Osteoblast (primary cell): ENCODE measurements at regions not wholly inside any gene's neighbourhood (a gene's known extent, or its start where the extent isn't known, plus 50 kb on each side); places are given as distances from the start of the nearest gene placed in this dataset.
"Not testable (repeated sequence)": the region's sequence is repeated elsewhere in the genome, so short reads cannot be mapped to it uniquely, and the experiment has no call there.

Experiments used
- DNase-seq: peaks from one replicate; pipeline ENCODE4 v3.0.0; 2011; ENCODE audit warnings: low spot score, mixed read lengths; ENCODE audit not compliant: insufficient read length; ENCODE audit errors: missing footprints
- H2AFZ ChIP-seq: 2 replicates; pipeline ENCODE4 v1.6.0; 2011; ENCODE audit warnings: mild to moderate bottlenecking, low read length
- H3K27ac ChIP-seq: 2 replicates; pipeline ENCODE4 v1.5.1; 2011; ENCODE audit warnings: mild to moderate bottlenecking, low read depth, low read length, moderate library complexity
- H3K27me3 ChIP-seq: 2 replicates; pipeline ENCODE4 v1.6.0; 2012; ENCODE audit warnings: mild to moderate bottlenecking, control low read depth, inconsistent platforms, low read length, moderate library complexity; ENCODE audit not compliant: insufficient read depth
- H3K36me3 ChIP-seq: 2 replicates; pipeline ENCODE4 v1.5.1; 2011; ENCODE audit warnings: mild to moderate bottlenecking, low read length, control low read depth, moderate library complexity; ENCODE audit not compliant: insufficient read depth
- H3K4me1 ChIP-seq: 2 replicates; pipeline ENCODE4 v1.5.1; 2011; ENCODE audit warnings: mild to moderate bottlenecking, low read length, control low read depth, moderate library complexity; ENCODE audit not compliant: insufficient read depth
- H3K4me2 ChIP-seq: 2 replicates; pipeline ENCODE4 v1.6.0; 2011; ENCODE audit warnings: mild to moderate bottlenecking, low read length; ENCODE audit not compliant: insufficient read depth
- H3K4me3 ChIP-seq: fragments of 200-600 bp; sonication (generic); 3 replicates; pipeline ENCODE4 v1.5.1; 2012; ENCODE audit warnings: mild to moderate bottlenecking, low read length, inconsistent platforms; ENCODE audit not compliant: insufficient read depth
- H3K79me2 ChIP-seq: 2 replicates; pipeline ENCODE4 v1.6.0; 2012; ENCODE audit warnings: mild to moderate bottlenecking, low read length, control low read depth, inconsistent platforms; ENCODE audit not compliant: insufficient read depth
- H3K9me3 ChIP-seq: 2 replicates; pipeline ENCODE4 v1.5.1; 2011; ENCODE audit warnings: low read depth, low read length, control low read depth
- H4K20me1 ChIP-seq: 2 replicates; pipeline ENCODE4 v1.6.0; 2012; ENCODE audit warnings: mild to moderate bottlenecking, low read length, control low read depth; ENCODE audit not compliant: insufficient read depth
- TF ChIP-seq, protein P1 (sequence below): IDR thresholded peaks from 2 replicates; pipeline ENCODE4 v1.5.1; 2011; ENCODE audit warnings: mild to moderate bottlenecking, low read depth, low read length, moderate library complexity; ENCODE audit errors: extremely low read depth

DNA sequence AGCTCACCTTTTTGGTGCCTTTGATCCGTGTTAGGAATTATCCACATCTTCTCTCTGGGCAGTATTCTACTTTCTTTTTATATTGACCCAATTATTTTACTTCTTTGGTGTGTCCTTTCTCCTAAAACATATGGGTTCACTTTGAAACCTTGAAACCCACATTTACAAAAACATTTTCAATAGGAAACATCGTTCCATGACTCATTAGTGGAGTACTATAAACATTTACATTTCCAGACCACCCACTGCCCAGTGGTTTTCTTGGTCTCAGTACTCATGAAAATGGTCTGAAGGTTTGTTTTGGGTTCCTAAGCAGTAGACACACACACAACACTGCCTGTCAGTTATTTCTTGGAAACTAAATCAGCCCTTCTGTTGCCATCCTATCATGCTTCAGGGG is 111.7 kb upstream of the LPCAT1 start:
- H3K36me3 ChIP-seq, H3K79me2 ChIP-seq, H4K20me1 ChIP-seq, DNase-seq, H3K4me2 ChIP-seq, H3K27ac ChIP-seq, H2AFZ ChIP-seq, H3K4me3 ChIP-seq, H3K9me3 ChIP-seq, H3K27me3 ChIP-seq, H3K4me1 ChIP-seq: not testable (repeated sequence)

DNA sequence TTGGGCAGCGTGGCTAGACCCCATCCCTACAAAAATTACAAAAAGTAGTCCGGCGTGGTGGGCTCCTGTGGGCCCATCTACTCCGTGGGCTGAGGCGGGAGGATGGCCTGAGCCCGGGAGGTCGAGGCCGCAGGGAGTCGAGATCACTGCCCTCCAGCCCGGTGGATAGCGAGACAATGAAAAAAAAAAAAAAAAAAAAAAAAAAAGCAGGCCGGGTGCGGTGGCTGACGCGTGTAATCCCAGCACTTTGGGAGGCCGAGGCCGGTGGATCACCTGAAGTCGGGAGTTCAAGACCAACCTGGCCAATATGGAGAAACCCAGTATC is 110.5 kb upstream of the LPCAT1 start:
- peak overlapping the region; percentile 89 for H2AFZ ChIP-seq
- peak overlapping the region; percentile 77 for H3K4me3 ChIP-seq
- no peak overlapping the region for H3K27ac ChIP-seq
- peak overlapping the region; percentile 87 for H3K4me2 ChIP-seq
- TF ChIP-seq, protein P1, sequence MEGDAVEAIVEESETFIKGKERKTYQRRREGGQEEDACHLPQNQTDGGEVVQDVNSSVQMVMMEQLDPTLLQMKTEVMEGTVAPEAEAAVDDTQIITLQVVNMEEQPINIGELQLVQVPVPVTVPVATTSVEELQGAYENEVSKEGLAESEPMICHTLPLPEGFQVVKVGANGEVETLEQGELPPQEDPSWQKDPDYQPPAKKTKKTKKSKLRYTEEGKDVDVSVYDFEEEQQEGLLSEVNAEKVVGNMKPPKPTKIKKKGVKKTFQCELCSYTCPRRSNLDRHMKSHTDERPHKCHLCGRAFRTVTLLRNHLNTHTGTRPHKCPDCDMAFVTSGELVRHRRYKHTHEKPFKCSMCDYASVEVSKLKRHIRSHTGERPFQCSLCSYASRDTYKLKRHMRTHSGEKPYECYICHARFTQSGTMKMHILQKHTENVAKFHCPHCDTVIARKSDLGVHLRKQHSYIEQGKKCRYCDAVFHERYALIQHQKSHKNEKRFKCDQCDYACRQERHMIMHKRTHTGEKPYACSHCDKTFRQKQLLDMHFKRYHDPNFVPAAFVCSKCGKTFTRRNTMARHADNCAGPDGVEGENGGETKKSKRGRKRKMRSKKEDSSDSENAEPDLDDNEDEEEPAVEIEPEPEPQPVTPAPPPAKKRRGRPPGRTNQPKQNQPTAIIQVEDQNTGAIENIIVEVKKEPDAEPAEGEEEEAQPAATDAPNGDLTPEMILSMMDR, result no peak
- H3K27me3 ChIP-seq, result peaks cover 3% of the 10 kb centered on the region
- no peaks in the 10 kb centered on the region for H3K36me3 ChIP-seq
- no peaks in the 10 kb centered on the region for H4K20me1 ChIP-seq
- H3K4me1 ChIP-seq, result no peaks in the 10 kb centered on the region
- DNase-seq, result no peak
- H3K79me2 ChIP-seq, result no peaks in the 10 kb centered on the region
- H3K9me3 ChIP-seq, result no peaks in the 10 kb centered on the region

GRCh38 chr5:1633605-1634336 is 110.0 kb upstream of the LPCAT1 start:
- H3K9me3 ChIP-seq, result no peaks in the 10 kb centered on the region
- peak overlapping the region; percentile 89 for H2AFZ ChIP-seq
- no peaks in the 10 kb centered on the region for H3K79me2 ChIP-seq
- H3K36me3 ChIP-seq, result no peaks in the 10 kb centered on the region
- no peaks in the 10 kb centered on the region for H4K20me1 ChIP-seq
- DNase-seq, result peak; percentile 94
- no peaks in the 10 kb centered on the region for H3K4me1 ChIP-seq
- H3K4me2 ChIP-seq, result peak overlapping the region; percentile 87
- H3K27me3 ChIP-seq, result peaks cover 3% of the 10 kb centered on the region
- no peak overlapping the region for H3K27ac ChIP-seq
- H3K4me3 ChIP-seq, result peak overlapping the region; percentile 77
- TF ChIP-seq, protein P1, result no peak

DNA sequence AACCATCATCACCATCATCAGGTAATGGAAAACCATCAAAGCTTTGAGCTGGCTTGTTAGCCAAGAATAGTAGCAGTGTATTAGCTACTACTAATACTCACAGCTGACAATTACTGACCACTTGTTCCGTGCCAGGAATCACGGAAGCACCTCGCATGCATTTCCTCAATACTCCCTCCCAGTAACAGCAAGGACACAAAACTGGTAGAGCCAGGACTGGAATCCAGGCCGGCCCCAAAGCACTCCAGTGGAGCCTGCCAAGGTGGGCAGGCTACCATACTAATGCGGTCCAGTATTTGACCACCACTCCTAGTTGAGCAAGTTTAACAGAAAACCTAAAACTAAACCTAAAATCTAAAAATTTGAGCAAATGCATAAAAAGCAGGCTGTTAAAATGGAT is 107.2 kb upstream of the LPCAT1 start:
- H3K27ac ChIP-seq, H3K4me3 ChIP-seq, H2AFZ ChIP-seq, H3K36me3 ChIP-seq, H4K20me1 ChIP-seq, H3K4me2 ChIP-seq, H3K9me3 ChIP-seq, H3K27me3 ChIP-seq, H3K4me1 ChIP-seq, H3K79me2 ChIP-seq, DNase-seq: not testable (repeated sequence)

- H3K4me1 ChIP-seq, H3K79me2 ChIP-seq, H3K27ac ChIP-seq, H3K27me3 ChIP-seq, H4K20me1 ChIP-seq, H3K36me3 ChIP-seq, H3K9me3 ChIP-seq, DNase-seq, H3K4me3 ChIP-seq, H3K4me2 ChIP-seq, H2AFZ ChIP-seq: not testable (repeated sequence)
These were observed 102.6 kb upstream of the LPCAT1 start for GRCh38 chr5:1626397-1626796.

DNA sequence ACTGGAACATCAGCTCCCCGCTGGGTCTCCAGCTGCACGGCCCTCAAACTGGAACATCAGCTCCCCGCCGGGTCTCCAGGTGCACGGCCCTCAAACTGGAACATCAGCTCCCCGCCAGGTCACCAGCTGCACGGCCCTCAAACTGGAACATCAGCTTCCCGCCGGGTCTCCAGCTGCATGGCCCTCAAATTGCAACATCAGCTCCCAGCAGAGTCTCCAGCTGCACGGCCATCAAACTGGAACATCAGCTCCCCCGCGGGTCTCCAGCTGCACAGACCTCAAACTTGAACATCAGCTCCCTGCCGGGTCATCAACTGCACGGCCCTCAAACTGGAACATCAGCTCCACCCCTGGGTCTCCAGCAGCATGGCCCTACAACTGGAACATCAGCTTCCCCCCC is 95.8 kb upstream of the LPCAT1 start:
- peaks cover 18% of the 10 kb centered on the region for H3K27me3 ChIP-seq
- H3K9me3 ChIP-seq, result not testable (repeated sequence)

GRCh38 chr5:1618296-1618865 is 94.6 kb upstream of the LPCAT1 start:
- H3K9me3 ChIP-seq, H3K4me1 ChIP-seq, H4K20me1 ChIP-seq, H3K79me2 ChIP-seq, H3K36me3 ChIP-seq, DNase-seq, H3K4me2 ChIP-seq, H3K27ac ChIP-seq, H3K4me3 ChIP-seq, H2AFZ ChIP-seq: not testable (repeated sequence)
- H3K27me3 ChIP-seq, result peaks cover 18% of the 10 kb centered on the region

More for the DNA sequence above, 95.8 kb upstream of the LPCAT1 start:
- not testable (repeated sequence) for H3K27ac ChIP-seq, H2AFZ ChIP-seq, DNase-seq, H3K4me3 ChIP-seq, H3K79me2 ChIP-seq, H4K20me1 ChIP-seq, H3K36me3 ChIP-seq, H3K4me2 ChIP-seq, H3K4me1 ChIP-seq
